GM21528 (cell line): ENCODE measurements at regions not wholly inside any gene's neighbourhood (a gene's known extent, or its start where the extent isn't known, plus 50 kb on each side); places are given as distances from the start of the nearest gene placed in this dataset.
"Not testable (repeated sequence)": the region's sequence is repeated elsewhere in the genome, so short reads cannot be mapped to it uniquely, and the experiment has no call there.

ENCODE experiments used
- ATAC-seq: cut with Tn5 transposase; IDR thresholded peaks from one replicate; pipeline ENCODE4 v1.9.1; 2021; ENCODE audit warnings: mild to moderate bottlenecking, moderate library complexity; ENCODE audit not compliant: unreplicated experiment, low FRiP score

- no peak for ATAC-seq
Observed at GRCh38 chr6:130602151-130602770, 224.9 kb upstream of the SMLR1 start.

- ATAC-seq: no peak
Observed at GRCh38 chr6:130603391-130603790, 223.8 kb upstream of the SMLR1 start.

- ATAC-seq: no peak
Observed at GRCh38 chr6:130604841-130605399, 222.3 kb upstream of the SMLR1 start.

- no peak for ATAC-seq
Observed at GRCh38 chr6:130610303-130610702, 216.9 kb upstream of the SMLR1 start.

GRCh38 chr6:130611366-130611765, 215.8 kb upstream of the SMLR1 start:
- no peak for ATAC-seq

GRCh38 chr6:130613176-130613575, 214.0 kb upstream of the SMLR1 start:
- ATAC-seq: no peak

- ATAC-seq: no peak
Observed at GRCh38 chr6:130615816-130616215, 211.4 kb upstream of the SMLR1 start.

GRCh38 chr6:130617658-130618057, 209.5 kb upstream of the SMLR1 start:
- no peak for ATAC-seq

- not testable (repeated sequence) for ATAC-seq
Observed at GRCh38 chr6:130618806-130619205, 208.4 kb upstream of the SMLR1 start.

GRCh38 chr6:130620338-130620781, 206.8 kb upstream of the SMLR1 start:
- ATAC-seq: no peak

- ATAC-seq: no peak
Observed at GRCh38 chr6:130622142-130622541, 205.1 kb upstream of the SMLR1 start.

GRCh38 chr6:130624046-130624445, 203.2 kb upstream of the SMLR1 start:
- no peak for ATAC-seq

GRCh38 chr6:130625825-130626527, 201.2 kb upstream of the SMLR1 start:
- no peak for ATAC-seq

GRCh38 chr6:130628862-130629261, 198.3 kb upstream of the SMLR1 start:
- no peak for ATAC-seq

GRCh38 chr6:130629640-130630039, 197.6 kb upstream of the SMLR1 start:
- no peak for ATAC-seq

GRCh38 chr6:130632277-130632676, 194.9 kb upstream of the SMLR1 start:
- no peak for ATAC-seq

- no peak for ATAC-seq
Observed at GRCh38 chr6:130632897-130633296, 194.3 kb upstream of the SMLR1 start.

GRCh38 chr6:130643361-130643760, 183.8 kb upstream of the SMLR1 start:
- no peak for ATAC-seq

GRCh38 chr6:130644175-130644574, 183.0 kb upstream of the SMLR1 start:
- ATAC-seq: no peak

GRCh38 chr6:130644769-130645168, 182.4 kb upstream of the SMLR1 start:
- not testable (repeated sequence) for ATAC-seq

GRCh38 chr6:130647246-130647645, 180.0 kb upstream of the SMLR1 start:
- ATAC-seq: no peak

GRCh38 chr6:130655586-130655985, 171.6 kb upstream of the SMLR1 start:
- ATAC-seq: no peak
